ENCODE measurements at regions not wholly inside any gene's neighbourhood (a gene's known extent, or its start where the extent isn't known, plus 50 kb on each side); places are given as distances from the start of the nearest gene placed in this dataset.
A peak's percentile ranks its signal among the peaks of the same experiment; 100 is the strongest.

DNA sequence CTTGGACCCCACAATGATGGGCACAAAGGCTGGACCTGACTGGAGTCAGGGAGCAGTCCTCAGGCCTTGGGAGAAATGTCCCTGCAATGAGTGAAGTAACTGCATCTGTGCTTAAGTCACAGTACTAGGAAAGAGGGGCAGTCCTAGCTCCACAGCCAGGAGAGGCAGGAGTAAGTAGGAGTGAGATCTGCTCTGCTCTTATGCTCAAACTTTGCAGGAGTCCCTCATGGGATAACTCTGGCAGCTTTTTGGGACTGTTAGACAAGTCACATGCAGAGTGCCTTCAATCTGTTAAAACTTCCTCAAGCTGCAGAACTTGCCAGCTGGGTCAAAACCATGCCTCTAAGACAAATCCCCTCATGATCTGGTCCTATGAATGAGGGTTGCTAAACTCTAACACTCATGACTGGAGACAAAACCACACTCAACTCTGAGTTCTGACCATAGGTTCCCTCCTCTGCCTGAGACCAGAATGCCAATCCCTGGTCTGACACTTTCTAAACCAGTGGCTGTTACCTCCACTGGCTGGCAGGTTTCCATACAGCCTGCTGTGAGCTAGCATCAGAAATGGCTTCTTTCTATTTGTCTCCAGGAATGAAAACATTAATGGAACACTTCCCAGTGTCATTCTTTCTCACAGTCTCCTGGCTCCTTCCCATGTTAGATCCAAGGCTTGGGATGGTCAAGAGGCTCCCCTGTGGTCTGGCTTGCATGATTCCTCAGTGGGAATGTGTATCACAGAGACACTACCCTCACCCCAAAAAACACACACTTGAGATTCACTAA, 819.3 kb downstream of the PCDH7 start:
- no peak for DNase-seq

DNA sequence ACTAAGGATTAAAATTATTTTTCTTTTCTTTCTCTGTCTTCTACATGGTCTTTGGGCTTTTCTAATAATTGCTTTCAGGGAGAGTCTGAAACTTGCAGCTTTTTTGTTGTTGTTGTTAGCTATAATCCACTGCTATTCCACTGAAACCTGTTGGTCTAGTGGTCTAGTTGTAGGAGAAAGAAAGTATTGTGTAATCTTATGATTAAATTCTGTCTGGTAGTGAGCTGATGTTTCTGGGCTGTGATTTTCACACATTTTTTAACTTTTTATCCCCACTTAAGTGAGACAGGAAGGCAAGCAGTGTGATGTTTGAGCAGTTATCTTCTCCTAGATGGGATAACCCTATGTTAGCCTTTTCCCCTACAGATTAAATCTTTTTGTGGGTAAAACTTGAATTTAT, 825.2 kb downstream of the PCDH7 start:
- DNase-seq = no peak

DNA sequence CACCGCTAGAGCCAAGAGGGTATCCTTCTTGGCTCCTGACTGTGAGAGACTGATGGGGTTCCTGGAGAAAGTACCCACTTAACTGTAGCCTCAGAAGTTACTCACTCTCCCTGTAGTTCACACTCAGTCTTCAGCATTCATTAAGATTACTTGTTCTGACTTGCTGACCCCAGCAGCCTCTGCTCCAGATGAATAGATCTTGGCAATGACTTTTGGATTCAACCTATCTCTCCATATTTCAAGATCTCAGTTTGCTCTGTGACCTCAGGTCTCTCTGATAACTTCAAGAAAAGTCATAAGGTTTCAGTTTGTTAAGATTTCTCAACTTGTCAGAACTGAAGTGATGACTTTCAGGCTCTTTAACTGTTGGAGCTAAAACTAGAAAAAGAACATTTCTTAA, 825.6 kb downstream of the PCDH7 start:
- peak; percentile 4 for DNase-seq

DNA sequence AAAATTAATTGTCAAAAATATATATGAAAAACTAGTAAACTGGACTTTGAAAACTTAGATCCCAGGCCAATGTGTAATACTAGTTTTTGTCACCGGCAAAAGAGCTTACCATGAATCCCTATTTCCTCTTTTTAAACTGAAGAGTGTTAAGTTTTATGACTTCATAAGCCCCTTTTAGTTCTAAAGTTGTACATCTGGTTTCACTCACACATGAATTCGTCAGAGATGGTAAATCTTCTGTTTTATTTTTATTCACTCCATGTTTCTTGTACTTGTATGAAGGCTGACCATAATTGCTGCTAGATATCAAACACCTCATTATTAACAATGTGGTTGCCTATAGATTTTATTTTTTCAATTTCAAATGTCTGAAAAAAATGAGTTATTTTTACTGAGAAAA, 827.9 kb downstream of the PCDH7 start:
- peak; percentile 54 for DNase-seq

DNA sequence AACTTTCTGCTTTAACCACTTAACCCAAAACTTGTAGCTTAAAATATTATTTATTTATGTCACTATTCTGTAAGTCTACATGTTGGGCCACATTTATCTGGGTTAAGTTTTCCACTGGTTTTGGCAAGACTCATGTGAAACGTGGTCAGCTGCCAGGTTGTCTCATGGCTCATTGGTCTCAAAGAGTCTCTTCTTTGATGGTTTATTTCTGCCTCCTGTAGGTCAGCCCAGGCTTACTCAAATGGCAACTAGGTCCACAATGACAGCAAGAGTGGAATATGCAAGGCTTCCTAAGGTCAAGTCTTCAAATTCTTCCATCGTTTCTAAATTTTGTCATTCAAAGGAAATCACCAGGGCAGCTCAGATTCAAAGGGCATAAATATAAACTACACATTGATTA, 828.7 kb downstream of the PCDH7 start:
- no peak for DNase-seq

DNA sequence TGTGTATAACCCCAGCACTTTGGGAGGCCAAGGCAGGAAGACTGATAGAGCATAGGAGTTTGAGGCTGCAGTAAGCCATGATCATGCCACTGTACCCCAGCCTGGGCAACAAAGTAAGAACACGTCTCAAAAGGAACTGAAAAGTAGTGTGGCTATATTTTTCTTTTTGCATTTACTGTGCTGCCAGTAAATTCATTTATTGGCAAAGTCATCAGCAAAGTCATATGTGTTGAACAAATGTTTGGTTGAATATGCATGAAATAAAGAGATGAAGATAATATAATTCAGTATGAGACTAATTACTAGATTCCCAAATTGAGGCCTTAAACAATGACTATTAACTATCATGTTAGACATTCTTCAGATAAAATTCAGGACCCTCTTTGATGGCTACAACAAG, 829.1 kb downstream of the PCDH7 start:
- DNase-seq = no peak

DNA sequence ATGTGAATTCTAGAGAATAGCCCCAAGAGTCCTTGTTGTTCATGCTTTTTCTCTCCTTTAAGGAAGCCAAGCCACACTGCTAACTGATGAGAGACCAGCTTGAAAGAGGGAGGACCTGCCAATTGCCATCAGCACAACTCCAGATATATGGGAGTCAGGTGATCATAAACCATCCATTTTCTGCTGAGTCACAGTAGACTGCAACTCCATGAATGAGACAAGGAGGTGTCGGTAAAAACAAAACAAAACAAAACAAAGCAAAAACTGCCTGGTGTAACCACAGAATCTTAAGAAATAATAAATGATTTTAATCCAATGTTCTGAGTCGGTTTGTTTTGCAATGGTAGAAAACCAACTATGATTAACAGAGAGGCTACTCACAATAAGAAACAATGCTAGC, 837.3 kb downstream of the PCDH7 start:
- DNase-seq = no peak

DNA sequence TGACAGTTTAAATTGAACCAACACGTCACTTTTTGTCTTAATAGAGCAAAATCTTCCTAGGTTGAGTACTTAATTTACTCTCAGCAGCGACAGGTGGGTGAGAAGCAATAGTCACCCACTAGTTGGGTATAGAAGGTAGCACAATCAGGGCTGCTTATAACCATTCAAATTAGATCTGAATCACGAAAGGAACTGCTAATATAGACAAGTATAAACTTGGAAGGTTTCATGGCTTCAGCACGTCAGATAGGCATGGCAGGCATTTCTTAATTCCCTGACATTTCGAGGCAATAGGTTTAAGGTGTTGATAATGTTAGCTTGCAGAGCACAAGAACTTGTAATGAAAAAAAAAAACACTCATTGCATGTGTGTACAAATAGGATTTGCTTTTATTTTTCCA, 853.4 kb downstream of the PCDH7 start:
- DNase-seq = no peak

DNA sequence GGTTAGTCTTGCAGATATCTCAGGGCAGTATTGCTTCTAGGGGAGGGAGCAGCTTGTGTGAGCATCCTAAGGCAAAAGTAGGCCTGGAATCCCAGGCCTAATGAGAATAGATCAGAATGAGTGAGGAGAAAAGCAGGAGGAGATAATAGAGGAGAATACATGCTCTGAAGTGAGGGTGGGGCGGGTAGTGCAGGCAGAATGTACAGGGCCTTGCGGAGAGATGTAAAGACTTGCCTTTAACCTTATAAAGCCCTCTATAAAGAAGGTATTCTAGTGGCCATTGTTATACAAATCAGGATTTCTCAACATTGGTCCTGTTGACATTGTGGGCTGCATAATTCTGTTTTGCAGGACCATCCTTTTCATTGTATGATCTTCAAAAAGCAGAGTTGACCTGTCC, 855.3 kb downstream of the PCDH7 start:
- DNase-seq = no peak

DNA sequence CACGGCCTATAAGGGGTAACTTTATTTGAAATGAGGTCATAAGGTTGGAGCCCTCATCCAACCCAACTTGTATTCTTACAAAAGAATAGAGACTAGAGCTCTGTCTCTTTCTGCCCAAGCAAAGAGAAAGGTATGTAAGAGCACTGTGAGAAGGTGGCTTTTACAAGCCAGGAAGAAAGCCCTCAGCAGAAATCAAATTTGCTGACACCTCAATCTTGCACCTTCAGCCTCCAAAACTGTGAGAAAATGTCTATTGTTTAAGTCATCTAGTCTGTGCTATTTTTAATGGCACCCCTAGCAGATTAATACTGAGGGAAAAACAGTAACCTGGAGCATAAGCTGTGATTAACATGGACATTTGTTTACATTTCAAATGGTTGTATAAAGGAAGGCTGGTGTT, 860.7 kb downstream of the PCDH7 start:
- no peak for DNase-seq

DNA sequence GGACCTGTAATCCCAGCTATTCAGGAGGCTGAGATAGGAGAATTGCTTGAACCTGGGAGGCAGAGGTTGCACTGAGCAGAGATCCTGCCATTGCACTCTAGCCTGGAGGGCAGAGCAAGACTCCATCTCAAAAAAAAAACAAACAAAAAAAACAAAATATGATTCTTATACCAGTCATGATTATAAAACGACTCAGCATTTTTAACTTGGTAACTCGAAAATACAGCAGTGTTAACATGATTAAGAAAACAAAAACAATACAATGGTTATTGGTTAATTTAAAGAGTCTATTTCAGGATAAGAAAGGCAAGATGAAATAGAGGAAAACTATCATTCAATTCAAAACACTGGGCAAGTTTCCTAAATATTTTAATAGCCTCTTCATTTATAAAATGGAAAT, 865.3 kb downstream of the PCDH7 start:
- no peak for DNase-seq

DNA sequence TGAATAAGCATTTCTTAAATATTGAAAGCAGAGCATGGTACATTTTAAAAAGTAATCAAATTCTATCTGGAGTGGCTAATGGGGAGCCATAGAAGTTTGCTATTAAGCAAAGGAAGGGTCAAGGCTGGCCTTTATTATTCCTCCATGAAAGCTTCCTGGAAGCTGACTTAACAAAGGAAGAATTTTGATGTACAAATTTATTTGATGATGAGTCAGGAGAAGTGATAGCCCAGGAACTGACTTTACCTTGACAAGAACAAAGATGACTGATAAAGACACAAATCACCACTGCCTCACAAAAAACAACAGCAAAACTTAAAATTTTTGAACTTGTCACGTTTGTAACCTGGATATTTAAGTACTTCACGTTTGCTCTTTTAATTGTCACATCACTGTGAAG, 872.1 kb downstream of the PCDH7 start:
- no peak for DNase-seq

DNA sequence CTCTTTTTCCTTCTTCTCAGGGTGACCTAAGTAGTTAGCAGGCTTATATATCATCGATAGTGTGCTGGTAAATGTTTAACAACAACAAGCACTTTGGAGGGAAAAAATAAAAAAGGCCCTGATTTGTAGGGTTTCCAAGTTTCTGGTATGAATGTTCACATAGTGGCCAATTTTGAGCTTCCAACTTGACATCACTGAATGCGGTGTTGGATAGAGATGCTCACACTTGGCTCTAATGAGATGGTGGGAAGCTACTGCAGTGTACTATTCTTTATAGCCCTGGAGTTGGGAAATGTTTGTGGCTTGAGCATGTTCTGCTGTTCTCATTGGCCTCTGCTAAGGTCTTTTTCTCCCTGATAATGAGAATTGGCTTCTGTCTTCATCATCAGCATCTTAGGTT, 875.3 kb downstream of the PCDH7 start:
- no peak for DNase-seq

DNA sequence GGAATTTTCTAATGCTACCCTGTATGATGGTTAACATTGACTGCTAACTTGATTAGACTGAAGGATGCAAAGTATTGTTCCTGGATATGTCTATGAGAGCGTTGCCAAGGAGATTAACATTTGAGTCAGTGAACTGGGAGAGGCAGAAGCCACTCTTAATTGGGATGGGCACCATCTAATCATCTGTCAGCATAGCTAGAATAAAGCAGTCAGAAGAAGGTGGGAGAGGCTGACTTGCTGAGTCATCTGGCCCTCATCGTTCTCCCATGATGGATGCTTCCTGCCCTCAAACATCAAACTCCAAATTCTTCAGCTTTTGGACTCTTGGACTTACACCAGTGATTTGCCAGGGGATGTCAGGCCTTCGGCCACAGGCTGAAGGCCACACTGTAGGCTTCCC, 878.5 kb downstream of the PCDH7 start:
- no peak for DNase-seq

DNA sequence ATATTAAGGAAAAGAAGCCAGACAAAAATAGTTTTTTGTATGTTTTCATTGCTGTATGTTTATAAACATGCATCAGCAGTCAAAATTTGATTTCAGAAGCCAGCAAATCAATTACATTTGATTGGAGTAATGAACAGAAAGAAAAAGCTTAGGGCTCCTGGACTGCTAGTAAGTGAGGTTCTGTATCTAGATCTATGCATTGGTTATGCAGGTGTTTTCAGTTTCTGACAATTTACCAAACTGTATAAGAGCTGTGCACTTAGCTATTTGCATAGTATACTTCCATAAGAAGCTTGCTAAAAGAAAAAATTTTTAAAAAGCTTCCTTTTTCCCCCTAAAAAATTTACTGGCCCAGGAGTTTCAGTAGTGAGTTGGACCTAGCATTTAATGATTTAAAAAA, 881.6 kb downstream of the PCDH7 start:
- DNase-seq = no peak

DNA sequence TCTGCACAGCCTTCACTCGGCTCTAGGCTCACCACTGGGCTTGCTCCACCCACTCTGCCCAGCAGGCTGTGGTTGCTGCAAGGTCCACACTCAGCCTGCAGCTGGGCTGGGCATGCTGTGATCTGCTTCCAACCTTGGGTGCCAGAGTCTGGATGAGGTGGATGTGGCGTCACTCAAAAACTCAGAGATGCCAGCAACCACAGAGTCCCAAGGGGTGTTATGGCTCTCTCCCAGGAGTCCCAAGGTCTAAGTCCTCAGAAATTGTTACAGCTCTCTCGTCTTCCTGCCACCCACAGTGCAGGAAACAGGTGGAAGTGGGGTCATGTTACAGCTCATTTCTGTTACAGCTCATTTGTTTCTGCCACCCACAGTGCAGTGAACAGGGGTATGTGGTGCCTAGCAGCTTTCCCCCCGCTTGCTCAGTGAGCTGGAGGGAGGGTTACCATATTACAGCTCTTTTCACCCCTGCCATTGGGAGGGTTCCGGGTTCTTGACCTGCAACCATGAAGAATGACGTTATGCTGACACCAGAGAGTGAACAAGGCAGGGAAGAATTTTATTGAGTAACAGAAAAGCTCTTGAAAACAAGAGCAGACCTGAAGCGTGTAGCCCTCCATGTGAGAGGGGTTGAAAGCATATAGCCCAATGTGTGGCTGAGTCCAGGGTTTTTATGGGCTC, 893.9 kb downstream of the PCDH7 start:
- no peak for DNase-seq

DNA sequence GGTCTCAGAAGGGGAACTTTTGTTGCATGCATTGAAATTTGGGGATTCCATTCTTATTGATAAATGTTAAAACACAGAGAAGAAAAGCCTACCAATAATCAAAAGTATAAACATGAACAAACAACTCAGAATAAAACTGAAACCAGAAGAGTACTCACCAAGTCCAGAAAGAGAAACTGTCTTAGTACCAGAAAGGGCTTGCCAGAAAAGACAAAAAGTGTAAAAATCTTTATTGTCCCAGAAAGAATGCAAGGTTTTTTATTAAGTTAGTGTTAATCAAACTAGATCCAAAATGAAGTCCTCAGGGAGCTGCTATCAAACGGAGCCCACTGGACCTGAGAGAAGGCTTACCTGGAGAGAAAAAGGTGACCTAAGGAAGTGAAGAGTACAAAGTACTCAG, 897.5 kb downstream of the PCDH7 start:
- no peak for DNase-seq

DNA sequence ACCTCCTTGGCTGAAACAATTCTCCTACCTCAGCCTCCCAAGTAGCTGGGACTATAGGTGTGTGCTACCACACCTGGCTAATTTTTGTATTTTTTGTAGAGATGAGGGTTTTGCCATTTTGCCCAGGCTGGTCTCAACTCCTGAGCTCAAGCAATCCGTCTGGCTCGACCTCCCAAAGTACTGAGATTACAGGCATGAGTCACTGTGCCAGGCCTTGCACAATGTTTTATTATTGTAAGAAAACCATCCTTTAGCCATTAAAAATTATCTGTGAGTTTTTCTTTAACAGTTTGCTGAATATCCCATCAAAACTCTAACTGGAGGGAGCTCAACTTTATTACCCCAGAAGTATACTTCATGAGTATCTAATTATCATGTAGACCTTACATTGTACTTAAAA, 900.3 kb downstream of the PCDH7 start:
- no peak for DNase-seq

DNA sequence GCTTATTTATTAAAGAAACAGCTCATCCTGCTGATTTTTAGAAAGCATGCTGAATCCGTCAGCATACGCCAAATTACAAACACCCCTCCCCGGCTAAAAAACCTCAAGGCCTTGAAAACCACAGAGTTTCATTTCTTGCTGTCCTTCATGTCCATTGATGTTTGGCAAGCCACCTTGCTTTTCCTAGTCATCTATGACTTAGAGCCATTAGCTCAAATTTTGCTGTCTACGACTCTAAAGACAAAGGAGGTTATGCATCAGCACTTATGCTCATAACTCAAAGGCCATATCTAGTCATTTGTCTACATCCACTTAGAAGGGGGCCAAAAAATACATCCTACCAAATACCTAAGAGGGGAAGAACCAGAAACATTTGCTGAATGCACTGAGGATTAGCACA, 925.1 kb downstream of the PCDH7 start:
- DNase-seq = no peak

DNA sequence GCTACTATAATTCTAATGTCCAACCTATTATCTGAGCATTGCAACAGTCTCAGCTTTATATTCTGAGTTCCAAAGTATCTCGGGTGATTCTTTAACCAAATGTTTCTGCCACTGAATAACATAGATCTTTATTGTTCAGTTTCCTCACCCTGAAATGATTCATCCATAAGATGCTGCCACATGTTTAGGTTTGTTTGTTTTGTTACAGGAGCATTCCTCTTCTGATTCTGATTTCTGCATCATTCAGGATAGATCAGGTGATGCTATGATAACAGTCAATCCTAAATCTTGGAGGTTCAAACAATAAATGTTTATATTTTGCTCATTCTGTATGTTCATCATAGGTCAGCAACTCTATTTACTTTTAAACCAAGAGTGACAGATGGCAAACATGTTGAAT, 927.6 kb downstream of the PCDH7 start:
- no peak for DNase-seq

DNA sequence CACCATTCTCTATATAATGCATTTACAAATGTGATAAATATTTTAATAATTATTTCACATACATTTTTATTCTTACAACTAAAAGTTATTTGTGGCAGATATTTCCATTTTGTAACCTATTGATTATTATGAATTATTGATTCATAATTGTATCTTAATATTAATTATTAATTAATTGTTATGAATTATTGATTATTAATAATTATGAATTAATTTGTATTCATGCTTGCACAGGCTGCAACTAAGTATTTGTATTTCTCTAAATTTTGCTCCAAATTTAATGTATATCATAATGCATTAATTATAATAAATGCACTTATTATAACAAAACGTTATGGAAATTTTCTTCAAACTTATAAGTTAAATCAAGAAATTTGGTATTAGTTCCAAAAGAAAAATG, 929.7 kb downstream of the PCDH7 start:
- no peak for DNase-seq

DNA sequence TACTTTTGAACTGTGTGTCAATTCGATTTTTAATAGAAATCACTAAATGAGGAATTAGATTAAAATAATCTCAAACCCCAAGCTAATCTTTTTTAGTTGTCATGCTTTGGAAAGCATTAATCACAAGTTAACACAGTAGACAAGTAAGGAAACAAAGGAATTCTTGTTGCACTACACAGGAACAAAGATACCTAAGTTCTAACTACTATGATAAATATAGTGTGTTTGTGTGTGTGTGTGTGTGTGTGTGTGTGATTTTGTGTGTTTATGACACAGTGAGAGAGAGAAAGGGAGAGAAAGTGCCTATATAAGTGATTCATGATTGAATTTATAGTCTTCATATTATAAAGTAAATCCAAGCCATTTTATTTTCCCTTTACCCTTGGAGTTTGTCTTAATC, 931.4 kb downstream of the PCDH7 start:
- no peak for DNase-seq

DNA sequence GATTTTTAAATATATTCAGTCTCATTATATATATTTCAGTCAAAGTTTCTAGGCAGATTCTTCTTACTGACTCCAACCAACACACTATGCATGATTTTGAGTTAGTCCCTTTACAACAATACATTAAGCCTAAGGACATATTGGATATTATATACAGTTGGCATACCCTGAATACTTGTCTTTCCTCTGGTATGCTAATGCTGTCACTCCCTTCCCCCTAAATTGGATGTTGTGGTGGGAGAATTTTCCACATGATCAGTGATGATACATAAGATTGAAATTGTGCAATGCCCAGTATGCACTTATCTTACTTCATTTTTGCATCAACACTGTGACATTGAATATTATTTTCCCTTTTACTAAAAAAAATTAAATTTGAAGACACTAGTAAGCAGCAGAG, 935.2 kb downstream of the PCDH7 start:
- no peak for DNase-seq

DNA sequence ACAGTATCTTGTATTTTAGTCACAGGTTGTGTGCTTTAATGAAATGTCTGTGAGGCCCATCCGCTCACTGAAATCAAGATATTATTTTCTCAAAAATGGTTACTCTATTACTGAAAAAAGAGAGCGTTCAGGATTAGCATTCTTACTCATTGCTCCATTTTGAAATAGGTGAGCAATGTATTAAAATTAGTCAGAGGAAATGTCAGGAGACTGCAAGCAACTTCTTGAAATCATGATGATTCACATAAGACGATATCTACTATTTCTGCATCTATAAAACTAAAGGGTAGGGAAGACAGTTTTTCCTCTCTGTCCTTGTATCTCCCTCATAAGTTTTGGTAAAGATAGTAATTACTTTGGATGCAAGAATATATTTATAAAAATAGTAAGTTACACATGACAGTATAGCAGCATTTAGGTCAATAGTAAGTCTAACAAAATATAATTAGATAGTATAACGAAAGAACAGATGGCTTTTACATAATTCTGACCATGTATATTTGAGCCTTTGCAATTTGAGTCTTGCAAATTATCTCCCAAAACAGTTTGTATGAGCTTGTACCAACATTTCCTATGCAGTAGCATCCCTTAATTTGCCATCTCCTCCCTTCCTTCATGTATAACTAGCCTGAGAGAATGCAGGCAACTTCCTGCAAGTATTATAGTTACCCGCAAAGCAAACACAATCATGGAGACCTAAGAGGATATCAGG, 937.8 kb downstream of the PCDH7 start:
- DNase-seq = no peak

Data from skin of body (tissue), 1 donor.